ENCODE measurements at regions not wholly inside any gene's neighbourhood (a gene's known extent, or its start where the extent isn't known, plus 50 kb on each side); places are given as distances from the start of the nearest gene placed in this dataset.

DNA sequence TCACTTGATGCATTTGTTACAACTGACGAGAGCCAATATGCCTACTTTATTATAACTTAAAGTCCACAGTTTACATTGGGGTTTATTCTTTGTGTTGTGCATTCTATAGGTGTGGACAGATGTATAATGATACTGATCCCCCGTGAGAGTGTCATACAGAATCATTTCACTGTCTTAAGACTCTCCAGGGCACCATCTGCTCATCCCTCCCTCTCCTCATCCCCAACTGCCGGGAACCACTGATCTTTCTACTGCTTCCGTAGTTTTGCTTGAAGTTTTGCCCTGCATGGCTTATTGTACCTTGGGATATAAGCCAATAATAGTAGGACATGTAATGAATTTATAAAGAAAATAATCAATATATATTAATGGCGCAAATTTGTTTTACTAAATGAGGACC lies 137.8 kb upstream of the MSX1 start:
- H3K27ac Mint-ChIP-seq: no peak overlapping the region
- no peaks in the 10 kb centered on the region for H3K9me3 ChIP-seq (ENCODE audit: control insufficient read depth, low read length, poor library complexity, severe bottlenecking)
- no peak overlapping the region for H3K4me3 Mint-ChIP-seq
- H3K36me3 Mint-ChIP-seq (ENCODE audit: low read depth): no peaks in the 10 kb centered on the region
- no peaks in the 10 kb centered on the region for H3K4me1 Mint-ChIP-seq
- ATAC-seq: no peak
- H3K27me3 Mint-ChIP-seq: no peaks in the 10 kb centered on the region
- DNase-seq: no peak

DNA sequence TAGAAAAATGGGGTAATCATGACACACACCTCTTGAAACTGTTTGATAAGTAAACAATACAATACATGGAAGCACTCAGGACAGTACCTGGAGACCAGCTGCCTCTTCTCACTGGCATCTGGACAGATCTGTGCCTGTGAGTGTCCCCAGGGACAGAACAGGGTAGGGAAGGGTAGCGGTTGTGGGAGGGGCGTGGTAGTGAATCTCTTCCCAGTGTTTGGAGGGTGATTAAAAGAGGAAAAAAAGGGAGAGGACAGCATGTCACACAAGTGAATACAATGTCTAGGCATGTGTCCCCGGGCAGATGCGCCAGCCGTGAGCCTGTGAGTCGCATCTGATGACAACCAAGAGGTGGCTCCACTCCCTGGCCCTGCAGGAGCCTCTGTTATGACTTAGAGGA lies 138.8 kb upstream of the MSX1 start:
- no peaks in the 10 kb centered on the region for H3K36me3 Mint-ChIP-seq (ENCODE audit: low read depth)
- DNase-seq (no peak), ATAC-seq (no peak)
- no peaks in the 10 kb centered on the region for H3K4me1 Mint-ChIP-seq
- no peaks in the 10 kb centered on the region for H3K27me3 Mint-ChIP-seq
- no peaks in the 10 kb centered on the region for H3K9me3 ChIP-seq (ENCODE audit: control insufficient read depth, low read length, poor library complexity, severe bottlenecking)
- no peak overlapping the region for H3K27ac Mint-ChIP-seq
- no peak overlapping the region for H3K4me3 Mint-ChIP-seq

DNA sequence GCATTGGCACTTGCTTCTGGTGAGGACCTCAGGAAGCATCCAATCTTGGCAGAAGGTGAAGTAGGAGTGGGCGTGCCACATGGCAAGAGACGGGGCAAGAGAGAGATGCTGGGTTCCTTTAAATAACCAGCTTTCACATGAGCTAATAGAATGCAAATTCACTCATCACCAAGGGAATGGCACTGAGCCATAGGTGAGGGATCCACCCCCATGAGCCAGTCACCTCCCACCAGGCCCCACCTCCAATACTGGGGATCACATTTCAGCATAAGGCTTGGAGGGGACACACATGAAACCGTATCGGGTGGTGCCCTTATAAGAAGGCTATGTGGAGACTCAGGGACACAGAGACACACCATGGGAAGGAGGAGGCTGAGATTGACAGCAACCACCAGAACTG lies 140.0 kb upstream of the MSX1 start:
- ATAC-seq (no peak), DNase-seq (no peak)
- Mint-ChIP-seq H3K4me3 (no peak overlapping the region), H3K36me3 (ENCODE audit: low read depth) (no peaks in the 10 kb centered on the region), H3K27me3 (no peaks in the 10 kb centered on the region), H3K27ac (no peak overlapping the region), H3K4me1 (no peaks in the 10 kb centered on the region)
- H3K9me3 ChIP-seq (ENCODE audit: control insufficient read depth, low read length, poor library complexity, severe bottlenecking): no peaks in the 10 kb centered on the region

DNA sequence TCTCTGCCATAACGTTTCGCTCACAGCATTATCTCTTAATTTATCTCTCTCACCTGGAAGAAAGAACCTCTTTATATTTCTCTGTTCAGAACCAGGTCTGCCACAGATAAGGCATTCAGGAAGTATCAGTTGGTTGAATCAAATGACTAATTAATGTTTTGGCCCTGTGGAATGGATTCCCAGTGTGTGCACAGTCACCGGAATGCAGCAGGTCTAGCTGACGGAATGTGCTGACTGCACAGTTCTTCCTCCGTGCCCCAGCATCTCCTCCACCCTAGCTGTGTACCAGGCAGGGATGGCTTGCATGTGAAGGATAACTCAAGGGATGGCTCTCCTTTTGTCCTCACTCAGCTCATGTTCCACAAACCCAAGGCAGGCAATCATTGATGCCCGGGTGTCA lies 141.8 kb upstream of the MSX1 start:
- H3K9me3 ChIP-seq (ENCODE audit: control insufficient read depth, low read length, poor library complexity, severe bottlenecking): no peaks in the 10 kb centered on the region
- DNase-seq (no peak), ATAC-seq (no peak)
- H3K4me3 Mint-ChIP-seq: no peak overlapping the region
- H3K27me3 Mint-ChIP-seq: no peaks in the 10 kb centered on the region
- peak overlapping the region; percentile 32 for H3K27ac Mint-ChIP-seq
- no peaks in the 10 kb centered on the region for H3K36me3 Mint-ChIP-seq (ENCODE audit: low read depth)
- H3K4me1 Mint-ChIP-seq: no peaks in the 10 kb centered on the region

DNA sequence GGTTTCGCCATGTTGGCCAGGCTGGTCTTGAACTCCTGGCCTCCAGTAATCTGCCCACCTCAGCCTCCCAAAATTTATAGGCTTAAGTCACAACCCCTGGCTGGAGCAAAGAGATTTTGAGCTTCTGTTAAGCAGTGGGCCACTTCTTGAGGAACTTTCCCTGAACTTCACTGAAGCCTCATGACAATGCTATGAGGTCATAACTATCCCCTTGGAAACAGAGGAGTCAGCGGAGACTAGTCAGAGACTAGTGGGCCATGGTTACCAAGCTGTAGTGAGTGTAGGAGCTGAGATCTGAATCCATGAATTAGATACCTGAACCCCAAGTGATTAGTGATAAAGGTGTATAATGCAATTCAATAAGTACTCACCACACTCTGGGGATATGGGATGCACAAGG lies 145.1 kb upstream of the MSX1 start:
- no peak overlapping the region for H3K27ac Mint-ChIP-seq
- DNase-seq (no peak), ATAC-seq (no peak)
- no peaks in the 10 kb centered on the region for H3K36me3 Mint-ChIP-seq (ENCODE audit: low read depth)
- no peaks in the 10 kb centered on the region for H3K9me3 ChIP-seq (ENCODE audit: control insufficient read depth, low read length, poor library complexity, severe bottlenecking)
- H3K27me3 Mint-ChIP-seq: no peaks in the 10 kb centered on the region
- H3K4me3 Mint-ChIP-seq: no peak overlapping the region
- no peaks in the 10 kb centered on the region for H3K4me1 Mint-ChIP-seq

DNA sequence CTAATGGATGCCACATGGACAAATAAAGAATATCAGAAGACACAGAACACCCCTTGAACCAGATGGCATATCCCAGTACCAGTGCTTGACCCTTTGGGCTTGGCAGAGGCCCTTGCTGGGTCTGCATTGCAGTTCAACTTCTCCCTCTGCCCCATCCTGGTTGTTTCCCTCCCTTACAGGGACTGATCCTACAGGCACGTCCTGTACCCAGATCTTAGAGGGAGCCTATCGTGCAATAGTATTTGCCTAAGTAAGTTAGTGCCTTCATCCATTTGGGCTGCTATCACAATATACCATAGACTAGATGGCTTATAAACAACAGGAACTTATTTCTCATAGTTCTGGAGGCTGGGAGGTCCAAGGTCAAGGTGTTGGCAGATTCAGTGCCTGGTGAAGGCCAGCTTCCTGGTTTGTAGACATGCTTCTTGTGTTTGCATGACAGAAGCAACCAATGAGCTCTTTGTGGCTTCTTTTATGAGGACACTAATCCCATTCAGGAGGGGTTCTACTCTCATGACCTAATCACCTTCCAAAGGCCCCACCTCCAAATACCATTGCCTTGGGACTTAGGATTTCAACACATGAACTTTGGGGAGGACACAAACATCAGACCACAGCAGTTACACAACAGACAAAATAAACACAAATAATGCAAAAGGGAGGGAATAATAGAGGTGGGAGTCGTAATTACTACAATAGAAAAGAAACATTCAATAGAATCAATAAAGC lies 146.5 kb upstream of the MSX1 start:
- Mint-ChIP-seq H3K4me1 (no peaks in the 10 kb centered on the region), H3K4me3 (no peak overlapping the region), H3K36me3 (ENCODE audit: low read depth) (no peaks in the 10 kb centered on the region), H3K27ac (no peak overlapping the region), H3K27me3 (no peaks in the 10 kb centered on the region)
- DNase-seq (no peak), ATAC-seq (no peak)
- H3K9me3 ChIP-seq (ENCODE audit: control insufficient read depth, low read length, poor library complexity, severe bottlenecking): no peaks in the 10 kb centered on the region

DNA sequence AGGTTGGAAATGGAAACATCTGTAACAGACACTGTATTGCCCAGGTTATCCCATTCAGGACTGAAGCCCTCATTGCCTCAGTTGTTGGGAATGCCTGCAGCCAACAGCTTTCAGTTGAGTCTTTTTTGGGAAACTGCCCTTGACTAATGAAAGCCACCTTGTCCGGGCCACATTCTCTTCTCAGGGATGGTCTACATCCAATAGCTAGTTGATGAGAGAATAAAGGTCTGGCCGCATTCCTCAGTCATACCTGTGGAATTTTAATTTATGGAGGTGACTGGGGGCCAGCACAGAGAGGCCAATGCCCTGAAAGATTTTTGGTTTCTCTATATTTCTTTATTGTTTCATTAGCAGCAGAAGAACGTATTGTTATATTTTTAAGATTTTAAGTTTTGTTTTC lies 147.6 kb upstream of the MSX1 start:
- Mint-ChIP-seq H3K4me3 (no peak overlapping the region), H3K27ac (no peak overlapping the region), H3K36me3 (ENCODE audit: low read depth) (no peaks in the 10 kb centered on the region), H3K27me3 (no peaks in the 10 kb centered on the region), H3K4me1 (no peaks in the 10 kb centered on the region)
- H3K9me3 ChIP-seq (ENCODE audit: control insufficient read depth, low read length, poor library complexity, severe bottlenecking): no peaks in the 10 kb centered on the region
- ATAC-seq (no peak), DNase-seq (no peak)

DNA sequence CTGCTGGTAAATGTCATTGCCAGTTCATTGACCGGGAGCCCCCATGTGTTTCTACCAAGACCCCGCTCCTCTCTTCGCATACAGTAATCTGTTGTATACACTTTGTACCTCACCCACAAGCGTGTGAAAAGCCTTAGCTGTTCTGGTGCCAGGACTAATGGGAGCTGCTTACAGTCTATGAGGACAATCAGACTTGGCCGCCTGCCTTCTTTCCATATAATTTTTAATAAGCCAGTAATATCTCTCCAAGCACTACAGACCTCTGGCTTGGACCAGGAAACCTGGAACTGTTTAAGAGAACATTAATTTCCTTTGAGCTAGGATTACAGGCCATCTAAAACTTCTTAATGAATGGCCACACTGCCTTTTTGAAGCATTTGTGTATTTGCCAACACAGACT lies 149.7 kb upstream of the MSX1 start:
- DNase-seq (no peak), ATAC-seq (no peak)
- Mint-ChIP-seq H3K4me3 (no peak overlapping the region), H3K27ac (no peak overlapping the region), H3K36me3 (ENCODE audit: low read depth) (no peaks in the 10 kb centered on the region), H3K27me3 (no peaks in the 10 kb centered on the region), H3K4me1 (no peaks in the 10 kb centered on the region)
- H3K9me3 ChIP-seq (ENCODE audit: control insufficient read depth, low read length, poor library complexity, severe bottlenecking): no peaks in the 10 kb centered on the region

DNA sequence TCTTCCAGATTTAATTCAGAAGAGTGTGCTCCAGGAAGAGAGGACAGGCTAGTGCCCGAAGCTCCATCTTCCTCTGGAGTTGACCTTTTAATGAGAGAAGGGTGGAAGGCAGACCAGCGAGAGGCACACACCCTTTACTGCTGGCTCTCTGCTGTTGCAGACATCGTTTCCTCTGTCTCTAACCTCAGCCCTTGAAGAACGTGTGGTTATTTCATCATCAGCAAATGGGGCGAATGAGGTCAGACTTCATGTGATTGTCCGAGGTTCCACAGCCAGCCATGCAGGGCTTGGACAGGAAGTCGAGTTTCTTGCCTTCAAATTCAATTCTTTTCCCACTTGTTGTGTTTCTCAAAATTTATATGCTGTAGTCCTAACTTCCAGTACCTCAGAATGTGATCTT lies 155.2 kb upstream of the MSX1 start:
- Mint-ChIP-seq H3K4me1 (no peaks in the 10 kb centered on the region), H3K27me3 (no peaks in the 10 kb centered on the region), H3K36me3 (ENCODE audit: low read depth) (no peaks in the 10 kb centered on the region), H3K27ac (no peak overlapping the region), H3K4me3 (no peak overlapping the region)
- ATAC-seq (no peak), DNase-seq (no peak)
- peaks cover 2% of the 10 kb centered on the region for H3K9me3 ChIP-seq (ENCODE audit: control insufficient read depth, low read length, poor library complexity, severe bottlenecking)

DNA sequence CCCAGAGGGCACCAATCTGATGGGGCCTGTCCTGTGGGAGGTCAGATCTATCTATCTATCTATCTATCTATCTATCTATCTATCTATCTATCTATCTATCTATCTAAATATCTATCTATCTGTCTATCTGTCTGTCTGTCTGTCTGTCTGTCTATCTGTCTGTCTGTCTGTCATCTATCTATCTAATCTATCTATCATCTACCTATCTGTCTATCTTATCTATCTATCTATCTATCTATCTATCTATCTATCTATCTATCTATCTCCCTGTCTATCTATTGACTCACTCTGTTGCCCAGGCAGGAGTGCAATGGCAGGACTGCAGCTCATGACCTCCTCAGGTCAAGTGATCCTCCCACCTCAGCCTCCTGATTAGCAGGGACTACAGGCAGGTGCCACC lies 155.7 kb upstream of the STX18 start:
- no peak overlapping the region for H3K27ac Mint-ChIP-seq
- H3K4me3 Mint-ChIP-seq: no peak overlapping the region

DNA sequence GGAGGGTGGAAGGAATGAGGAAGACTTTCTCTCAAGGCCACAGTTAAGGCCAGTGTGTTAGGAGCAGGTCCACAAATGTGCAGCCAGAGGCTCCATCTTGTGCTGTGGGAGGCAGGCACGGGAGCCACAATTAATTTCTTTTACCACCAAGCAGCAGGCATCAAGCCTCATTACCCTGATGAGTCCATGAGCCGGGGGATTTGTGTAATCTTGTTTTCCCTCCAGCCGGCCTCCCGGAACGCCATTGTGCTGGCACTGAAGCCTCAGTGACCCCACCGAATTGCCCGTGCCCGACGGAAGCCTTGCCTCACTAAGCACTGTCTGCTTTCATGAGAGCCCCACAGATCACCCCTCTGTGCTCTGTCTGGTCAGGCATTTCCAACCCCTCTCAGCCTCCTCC lies 154.7 kb upstream of the STX18 start:
- H3K36me3 Mint-ChIP-seq (ENCODE audit: low read depth): no peaks in the 10 kb centered on the region
- H3K4me1 Mint-ChIP-seq: peaks cover 2% of the 10 kb centered on the region

More for the DNA sequence above, 155.7 kb upstream of the STX18 start:
- DNase-seq: no peak
- ATAC-seq: no peak
- H3K36me3 Mint-ChIP-seq (ENCODE audit: low read depth): no peaks in the 10 kb centered on the region
- no peaks in the 10 kb centered on the region for H3K27me3 Mint-ChIP-seq
- peaks cover 2% of the 10 kb centered on the region for H3K9me3 ChIP-seq (ENCODE audit: control insufficient read depth, low read length, poor library complexity, severe bottlenecking)
- H3K4me1 Mint-ChIP-seq: peaks cover 2% of the 10 kb centered on the region

DNA sequence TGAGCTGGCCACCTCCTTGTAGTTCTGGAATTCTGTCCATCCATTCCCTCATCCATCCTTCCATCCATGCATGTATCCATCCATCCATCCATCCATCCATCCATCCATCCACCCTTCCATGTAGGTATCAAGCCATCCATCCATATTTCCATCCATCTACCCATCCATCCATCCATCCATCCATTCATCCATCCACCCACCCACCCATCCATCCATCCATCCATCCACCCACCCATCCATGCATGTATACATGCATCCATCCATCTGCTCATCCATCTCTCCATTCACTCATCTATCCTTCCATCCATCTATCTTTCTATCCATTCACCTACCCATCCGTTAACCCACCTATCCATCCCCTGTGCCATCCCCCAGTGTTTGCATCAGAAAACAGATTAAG lies 153.6 kb upstream of the STX18 start:
- Mint-ChIP-seq H3K27me3 (no peaks in the 10 kb centered on the region), H3K4me3 (no peak overlapping the region)
- no peak for ATAC-seq

More for the DNA sequence above, 154.7 kb upstream of the STX18 start:
- no peak overlapping the region for H3K27ac Mint-ChIP-seq
- ATAC-seq (no peak), DNase-seq (no peak)
- no peaks in the 10 kb centered on the region for H3K27me3 Mint-ChIP-seq
- H3K9me3 ChIP-seq (ENCODE audit: control insufficient read depth, low read length, poor library complexity, severe bottlenecking): no peaks in the 10 kb centered on the region
- no peak overlapping the region for H3K4me3 Mint-ChIP-seq

DNA sequence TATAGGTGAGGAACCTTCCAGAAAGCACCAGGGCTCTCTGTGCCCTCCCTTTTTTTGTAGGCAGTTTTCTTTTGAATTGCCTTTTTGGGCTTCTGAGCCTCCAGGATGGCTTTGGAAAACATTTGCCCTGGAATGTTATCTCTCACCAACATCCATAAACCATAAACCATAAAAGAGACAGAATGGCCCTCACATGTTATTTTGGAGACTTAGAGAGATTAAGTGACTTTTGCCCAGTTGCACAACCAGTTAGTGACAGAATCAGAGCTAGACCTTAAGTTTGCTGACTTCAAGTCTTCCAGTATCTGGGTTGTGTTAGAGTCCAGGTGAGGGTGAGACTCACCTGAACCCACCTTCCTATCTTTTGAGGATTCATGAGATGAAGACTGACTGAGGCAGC lies 153.0 kb upstream of the STX18 start:
- no peak overlapping the region for H3K27ac Mint-ChIP-seq
- H3K4me1 Mint-ChIP-seq: peaks cover 2% of the 10 kb centered on the region
- ATAC-seq (no peak), DNase-seq (no peak)
- no peaks in the 10 kb centered on the region for H3K36me3 Mint-ChIP-seq (ENCODE audit: low read depth)
- no peaks in the 10 kb centered on the region for H3K9me3 ChIP-seq (ENCODE audit: control insufficient read depth, low read length, poor library complexity, severe bottlenecking)
- H3K27me3 Mint-ChIP-seq: no peaks in the 10 kb centered on the region
- H3K4me3 Mint-ChIP-seq: no peak overlapping the region

More for the DNA sequence above, 153.6 kb upstream of the STX18 start:
- H3K9me3 ChIP-seq (ENCODE audit: control insufficient read depth, low read length, poor library complexity, severe bottlenecking): no peaks in the 10 kb centered on the region
- Mint-ChIP-seq H3K27ac (no peak overlapping the region), H3K4me1 (peaks cover 2% of the 10 kb centered on the region), H3K36me3 (ENCODE audit: low read depth) (no peaks in the 10 kb centered on the region)
- no peak for DNase-seq

DNA sequence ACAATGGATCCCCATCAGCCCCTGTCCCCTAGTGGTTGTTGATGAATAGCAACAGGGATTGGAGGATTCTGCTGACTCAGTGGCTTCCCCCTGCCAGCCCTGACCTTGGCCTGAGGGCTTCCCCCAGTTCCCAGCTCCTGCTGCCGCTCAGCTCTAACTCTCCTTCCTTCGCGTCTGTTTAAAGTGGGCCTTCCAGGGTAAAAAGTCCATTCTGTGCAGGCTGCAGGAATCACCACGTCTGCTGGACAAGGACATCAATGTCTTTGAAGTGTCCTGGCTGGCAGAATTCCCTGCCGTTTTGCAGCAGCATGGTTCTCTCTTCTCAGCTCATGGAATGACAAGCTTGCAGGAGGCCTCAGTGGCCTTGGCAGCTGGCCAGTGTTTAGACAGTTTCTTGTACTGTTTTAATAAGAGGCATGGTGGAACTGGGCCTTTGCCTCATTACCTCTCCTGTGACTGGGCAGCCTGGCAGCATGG lies 152.5 kb upstream of the STX18 start:
- peaks cover 2% of the 10 kb centered on the region for H3K4me1 Mint-ChIP-seq
- ATAC-seq: no peak
- no peak for DNase-seq
- no peaks in the 10 kb centered on the region for H3K9me3 ChIP-seq (ENCODE audit: control insufficient read depth, low read length, poor library complexity, severe bottlenecking)
- no peaks in the 10 kb centered on the region for H3K27me3 Mint-ChIP-seq
- no peak overlapping the region for H3K4me3 Mint-ChIP-seq
- no peak overlapping the region for H3K27ac Mint-ChIP-seq
- H3K36me3 Mint-ChIP-seq (ENCODE audit: low read depth): no peaks in the 10 kb centered on the region

All from T-helper 17 cell (primary cell).